Stimulated activated CD4-positive, alpha-beta T cell treated with anti-CD3 and anti-CD28 coated beads, Interleukin-4, amount 100 ng/mL, for 48 hours (primary cell): ENCODE measurements at regions not wholly inside any gene's neighbourhood (a gene's known extent, or its start where the extent isn't known, plus 50 kb on each side); places are given as distances from the start of the nearest gene placed in this dataset.

Experiments
- DNase-seq, 2 donors: peaks; one replicate each; pipeline ENCODE4 v3.0.0-alpha.2; 2020; ENCODE audit warnings: low read depth in 2 of 2

DNA sequence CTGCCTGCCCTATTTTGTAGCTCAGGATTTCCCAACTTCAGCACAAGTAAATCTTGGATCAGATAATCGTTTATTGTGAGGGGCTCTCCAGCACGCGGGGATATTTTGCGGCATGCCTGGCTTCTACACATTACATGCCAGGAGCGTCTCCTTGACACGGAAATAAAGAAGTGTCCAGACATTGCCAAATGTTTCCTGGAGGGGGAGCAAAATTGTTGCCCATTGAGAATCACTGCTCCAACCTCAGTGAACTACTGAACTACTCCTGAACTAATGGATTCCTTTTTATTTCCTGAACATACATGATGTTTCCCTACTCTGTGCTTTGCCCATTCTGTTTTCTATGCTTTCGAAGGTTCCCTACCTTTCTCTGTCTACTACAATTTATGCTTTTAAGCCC lies 1359.1 kb upstream of the ADGRL2 start:
- no peak for DNase-seq

DNA sequence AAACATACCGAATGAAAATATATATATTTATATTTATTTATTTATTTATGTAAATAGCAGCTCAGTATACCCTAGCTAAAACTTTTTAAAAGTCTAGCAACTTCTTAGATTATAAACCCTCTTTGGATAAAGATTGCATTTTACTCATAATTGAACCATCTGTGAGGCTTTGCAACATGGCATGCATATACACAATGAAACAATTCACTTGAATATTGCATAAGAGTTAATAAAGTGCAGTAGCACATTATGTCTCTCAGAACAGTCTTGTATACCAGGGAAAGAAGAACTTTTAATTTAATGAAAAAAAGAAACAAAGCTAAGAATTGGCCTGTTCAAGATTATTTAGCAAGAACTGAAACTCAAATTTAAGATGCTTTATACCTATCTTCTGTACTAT lies 1363.9 kb upstream of the ADGRL2 start:
- DNase-seq, result no peak

DNA sequence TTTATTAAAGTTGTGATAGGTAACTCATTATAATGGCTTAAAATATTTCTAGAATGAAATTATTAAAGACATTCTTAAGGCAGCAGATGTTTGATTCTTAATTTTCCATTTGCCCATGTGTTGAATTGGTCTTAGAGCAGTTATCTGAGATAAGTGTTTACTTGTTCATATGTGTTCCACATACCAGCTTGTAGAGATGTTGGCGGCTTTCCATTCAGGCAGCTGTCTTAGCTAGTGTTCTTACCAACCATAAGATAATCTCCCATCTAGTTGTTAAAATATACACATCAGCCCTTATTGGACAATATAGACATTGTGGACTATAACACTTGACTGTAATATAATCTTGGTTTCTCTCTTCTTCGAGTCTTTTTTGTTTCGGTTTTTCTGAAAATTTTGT lies 1372.9 kb upstream of the ADGRL2 start:
- no peak for DNase-seq

DNA sequence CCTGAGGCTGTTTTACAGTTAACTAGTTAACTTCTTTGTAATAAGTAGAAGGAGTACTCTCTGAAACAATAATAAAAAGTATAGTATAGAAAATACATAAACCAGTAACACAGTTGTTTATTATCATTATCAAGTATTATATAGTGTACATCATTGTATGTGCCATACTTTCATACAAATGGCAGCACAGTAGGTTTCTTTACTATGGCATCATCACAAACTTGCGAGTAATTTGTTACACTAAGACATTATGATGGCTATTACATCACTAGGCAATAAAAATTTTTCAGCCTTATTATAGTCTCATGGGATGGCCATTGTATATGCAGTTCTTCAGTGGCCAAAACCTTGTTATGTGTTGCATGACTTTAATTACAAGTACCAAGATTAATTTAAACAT lies 1376.5 kb upstream of the ADGRL2 start:
- DNase-seq, result no peak

DNA sequence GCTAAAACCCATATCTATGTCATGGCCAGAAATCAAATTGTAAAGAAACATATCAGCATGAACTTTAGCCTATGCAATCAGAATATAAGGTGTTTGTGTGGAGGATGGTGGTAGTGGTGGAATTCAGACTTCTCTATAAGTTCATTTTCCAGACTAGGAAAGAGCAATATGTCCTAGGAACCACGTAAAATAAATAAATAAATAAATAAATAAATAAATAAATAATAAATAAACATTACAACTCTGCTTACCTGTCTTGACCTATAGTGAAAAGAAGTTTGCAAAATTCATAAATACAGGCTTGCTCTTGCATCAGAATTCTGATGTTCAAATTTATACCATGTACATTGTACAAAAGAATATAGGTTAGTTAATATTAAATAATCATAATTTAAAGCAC lies 1382.6 kb upstream of the ADGRL2 start:
- no peak for DNase-seq

DNA sequence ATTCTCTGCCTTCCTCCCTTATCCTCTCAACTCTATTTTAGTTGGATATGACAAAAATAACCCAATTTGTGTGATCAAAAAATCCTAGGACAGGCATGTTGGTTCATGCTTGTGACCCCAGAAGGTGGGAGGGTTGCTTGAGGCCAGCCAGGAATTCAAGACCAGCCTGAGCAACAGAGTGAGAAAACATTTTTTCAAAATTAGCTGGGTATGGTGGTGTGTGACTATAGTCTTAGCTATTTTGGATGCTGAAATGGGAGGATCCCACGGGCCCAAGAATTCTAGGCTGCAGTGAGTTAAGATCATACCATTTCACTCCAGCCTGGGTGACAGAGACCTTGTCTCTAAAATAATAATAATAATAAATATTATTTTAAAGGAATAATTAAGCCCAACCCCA lies 1383.1 kb upstream of the ADGRL2 start:
- no peak for DNase-seq

DNA sequence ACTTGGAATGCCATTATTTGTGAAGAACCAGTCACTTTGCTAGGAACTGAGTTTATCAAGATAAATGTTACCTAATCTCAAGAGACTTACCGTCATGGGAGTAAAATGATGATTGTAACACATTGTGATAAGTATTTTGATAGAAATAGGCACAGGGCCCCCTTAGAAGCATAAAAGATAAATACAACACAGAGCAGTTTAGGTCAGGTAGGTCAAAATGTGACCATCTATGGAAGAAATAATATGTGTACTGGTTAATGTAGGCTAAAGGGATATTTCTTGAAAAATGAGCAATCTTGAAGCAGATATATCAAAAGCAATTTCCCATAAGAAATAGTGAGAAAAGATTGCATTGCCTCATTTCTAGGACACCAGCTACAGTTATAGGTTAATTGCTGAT lies 1386.8 kb upstream of the ADGRL2 start:
- DNase-seq, result no peak

DNA sequence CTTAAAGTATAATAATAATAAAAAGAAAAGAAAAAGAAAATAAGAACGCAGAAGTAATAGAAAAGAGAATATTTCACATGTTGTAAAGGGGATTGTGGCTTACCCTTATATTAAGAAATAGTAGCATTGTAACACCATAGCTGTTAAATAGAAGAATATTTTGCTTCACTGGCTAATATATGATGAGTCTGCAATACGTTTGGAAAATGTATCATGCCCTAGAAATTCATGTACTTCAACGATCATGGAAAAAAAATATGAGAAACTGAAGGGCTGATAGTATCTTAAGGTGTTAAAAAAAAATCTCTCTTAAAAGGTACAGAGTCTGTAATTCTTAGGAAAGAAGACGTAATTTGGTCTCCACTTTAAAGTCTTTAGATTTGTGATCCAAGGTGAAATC lies 1390.5 kb upstream of the ADGRL2 start:
- DNase-seq, result no peak

DNA sequence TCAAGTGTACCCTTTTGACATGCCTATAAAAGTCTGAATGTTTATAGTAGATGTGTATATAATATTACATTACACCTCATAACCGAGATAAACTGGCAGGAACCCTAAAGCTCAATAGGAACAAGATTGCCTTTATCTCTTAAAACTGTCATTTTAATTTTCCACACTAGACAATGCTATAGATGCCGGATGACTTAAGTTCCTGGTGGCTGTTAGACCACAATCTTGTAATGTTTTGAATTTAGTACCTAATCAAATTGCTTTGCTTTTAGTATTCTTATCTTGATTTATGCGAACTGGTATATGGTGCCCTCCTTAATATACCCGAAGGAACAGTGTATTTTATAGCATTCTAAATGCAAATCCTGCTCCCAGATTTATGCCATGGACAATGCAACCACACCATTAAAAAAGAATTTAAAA lies 1397.0 kb upstream of the ADGRL4 start:
- DNase-seq, result no peak

DNA sequence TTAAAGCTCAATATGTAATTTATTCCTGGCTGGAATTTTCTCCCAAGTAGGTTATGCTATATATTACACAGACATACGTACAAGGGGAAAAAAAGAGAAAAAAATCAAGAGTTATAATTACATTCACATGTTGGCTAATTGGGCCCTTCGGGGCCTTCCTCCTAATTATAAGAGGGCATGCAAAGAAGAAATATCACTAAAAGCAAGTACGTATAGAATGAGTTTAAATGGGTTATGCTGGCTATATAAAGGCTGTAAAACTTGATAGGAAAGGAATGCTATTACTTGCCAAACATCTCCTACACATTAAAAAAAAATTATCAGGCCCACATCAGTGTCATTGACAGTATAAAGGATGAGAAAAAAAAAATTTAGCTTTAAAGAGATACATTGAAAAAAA lies 1396.1 kb upstream of the ADGRL4 start:
- DNase-seq, result no peak

DNA sequence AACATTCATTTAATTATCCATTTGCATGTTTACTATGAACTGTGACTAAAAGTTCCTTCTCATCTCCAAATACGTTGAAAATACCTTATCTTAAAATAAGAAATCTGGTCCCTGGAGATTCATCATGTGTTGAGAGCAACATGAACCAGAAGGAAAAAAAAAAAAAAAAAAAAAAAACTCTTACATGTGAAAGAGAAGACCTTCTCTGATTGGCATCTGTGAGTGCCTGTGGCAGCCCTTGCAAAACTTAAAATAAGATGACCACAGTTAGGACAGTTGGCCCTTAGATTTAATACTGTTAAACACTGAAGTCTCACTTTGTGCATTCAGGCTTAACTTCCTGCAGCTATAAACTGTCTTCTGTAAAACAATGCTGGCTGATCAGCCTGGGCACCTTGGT lies 1395.2 kb upstream of the ADGRL4 start:
- DNase-seq, result no peak

DNA sequence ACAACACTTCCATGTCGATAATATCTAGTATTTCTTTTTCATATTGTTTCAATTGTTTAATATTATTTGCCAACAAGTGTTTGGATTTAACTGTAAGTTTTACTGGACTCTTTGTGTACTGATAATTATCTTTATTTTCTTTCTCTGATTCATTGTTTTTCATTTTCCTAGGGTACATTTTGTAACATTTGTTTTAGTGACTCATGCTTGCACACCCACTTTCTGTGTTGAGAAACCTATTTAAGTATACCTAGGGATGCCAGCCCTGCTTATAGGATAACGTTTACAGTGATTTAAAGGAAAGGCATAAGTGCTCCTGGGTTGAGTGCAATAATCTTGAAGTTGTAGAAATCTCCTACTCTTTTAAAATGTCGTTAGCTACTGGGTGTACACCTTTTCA lies 1386.0 kb upstream of the ADGRL4 start:
- DNase-seq, result no peak

DNA sequence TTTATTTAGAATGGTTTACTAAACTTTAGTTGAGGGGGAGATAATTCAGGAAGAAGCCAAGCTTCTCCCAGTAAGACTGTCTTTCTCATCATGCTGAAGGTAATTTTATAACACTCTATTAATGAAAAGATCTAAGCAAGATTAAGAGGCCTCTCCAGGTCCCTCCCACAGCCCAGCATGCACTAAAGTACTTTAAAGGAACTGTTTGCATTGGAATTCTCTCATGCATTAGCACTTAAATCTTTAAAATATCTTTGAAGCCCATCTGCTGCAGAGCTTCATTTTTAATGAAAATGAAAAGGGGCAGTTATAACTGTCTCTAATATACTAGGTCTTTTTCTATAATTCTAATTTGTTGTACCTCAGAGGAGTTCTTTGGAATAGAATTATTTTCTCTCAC lies 1379.1 kb upstream of the ADGRL4 start:
- no peak for DNase-seq

DNA sequence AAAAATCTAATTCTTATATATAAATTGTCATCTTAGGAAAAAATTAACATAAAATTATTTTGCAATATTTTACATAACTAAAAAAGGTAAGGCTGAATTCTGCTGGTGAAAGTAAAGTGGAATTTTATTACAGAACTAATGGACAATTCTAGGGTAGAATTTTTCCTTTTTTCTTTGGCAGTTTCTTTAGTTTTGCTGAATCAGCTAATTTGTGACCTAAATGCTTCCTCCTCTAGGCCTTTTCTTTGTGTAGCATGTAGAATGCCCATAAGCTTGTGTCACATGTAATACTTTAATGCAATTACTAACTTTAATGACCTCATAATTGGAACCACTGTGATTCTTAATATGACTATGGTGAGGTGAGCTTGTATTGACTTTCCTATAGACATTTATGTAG lies 1378.4 kb upstream of the ADGRL4 start:
- DNase-seq, result no peak

DNA sequence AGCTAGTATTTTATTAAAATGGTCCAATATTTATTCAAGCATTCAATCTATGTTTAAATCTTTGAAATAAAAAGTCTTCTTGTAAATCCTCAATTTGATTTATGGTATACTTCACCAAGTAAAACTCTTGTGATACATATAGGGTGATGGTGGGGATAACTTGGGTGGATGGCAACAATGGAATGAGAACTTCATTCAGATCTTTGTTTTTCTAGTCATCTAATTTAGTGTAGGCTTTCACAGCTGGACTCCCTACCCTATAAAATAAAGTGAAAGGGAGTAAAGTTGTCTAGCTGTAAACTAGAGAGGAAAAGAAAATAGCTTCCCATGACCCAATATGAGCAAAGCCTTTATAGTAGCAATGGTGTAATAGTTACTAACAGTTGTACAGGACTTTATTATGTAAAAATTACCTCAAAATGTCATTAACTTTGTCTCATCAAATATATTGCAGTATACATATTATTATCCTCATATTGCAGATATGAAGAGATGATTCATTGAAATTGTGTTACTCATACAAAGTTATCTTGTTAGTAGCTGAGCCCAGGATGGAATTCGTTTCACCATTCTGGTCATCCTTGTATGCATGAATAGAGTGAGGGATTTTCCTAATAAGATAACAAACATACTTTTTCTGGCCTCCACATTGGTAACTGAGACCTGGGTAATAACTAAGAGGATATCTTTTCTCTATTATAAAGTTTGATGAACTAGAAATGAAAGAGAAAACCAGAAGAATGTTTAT lies 1377.7 kb upstream of the ADGRL4 start:
- no peak for DNase-seq

DNA sequence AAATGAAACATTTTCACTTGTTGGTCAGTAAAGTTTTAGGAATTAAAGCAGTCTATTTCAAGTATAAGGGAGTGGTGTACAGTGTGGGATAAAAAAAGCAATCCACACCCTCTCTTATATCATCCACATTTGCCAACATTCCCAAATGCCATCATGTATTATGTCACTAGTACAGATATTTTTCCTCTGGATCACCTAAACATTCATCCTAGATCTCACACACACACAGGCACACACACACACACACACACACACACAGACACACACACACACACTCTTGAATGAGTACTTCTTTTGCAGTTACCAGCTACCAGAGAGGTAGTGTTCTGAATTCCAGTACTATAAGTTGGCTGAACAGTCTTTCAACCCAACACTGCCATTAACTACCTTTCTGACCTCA lies 1369.1 kb upstream of the ADGRL4 start:
- DNase-seq, result no peak

DNA sequence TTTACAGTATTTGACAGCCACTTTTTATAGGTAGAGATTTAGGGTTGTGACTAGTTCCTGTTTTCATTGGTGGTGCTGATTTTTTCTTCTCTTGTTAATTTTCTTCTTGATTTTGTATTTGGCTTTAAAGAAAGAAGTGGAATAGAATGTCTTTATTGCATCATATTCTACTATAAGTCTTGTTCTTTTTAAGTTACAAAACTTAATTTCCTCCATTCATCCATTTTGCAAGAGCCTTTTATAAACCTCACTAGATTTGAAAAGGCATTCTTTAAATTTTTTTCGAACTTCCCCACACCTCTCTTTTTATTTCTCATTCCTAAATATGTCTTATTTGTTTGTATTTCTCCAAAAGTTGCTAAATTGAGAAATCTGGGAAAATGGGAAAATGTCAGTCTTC lies 1368.6 kb upstream of the ADGRL4 start:
- DNase-seq, result no peak

DNA sequence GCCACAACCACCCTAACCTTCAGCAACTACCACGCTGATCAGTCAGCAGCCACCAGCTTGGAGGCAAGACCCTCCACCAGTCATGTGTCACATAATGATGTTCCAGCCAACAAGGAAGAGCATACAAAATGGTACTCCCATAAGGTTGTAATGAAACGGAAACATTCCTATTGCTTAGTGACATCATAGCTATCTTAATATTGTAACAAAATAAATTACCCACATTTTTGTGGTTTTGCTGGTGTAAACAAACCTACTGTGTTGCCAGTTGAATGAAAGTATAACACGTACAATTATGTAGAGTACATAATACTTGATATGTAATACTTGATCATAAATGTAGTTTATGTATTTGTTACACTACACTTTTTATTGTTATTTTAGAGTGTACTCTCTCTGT lies 1363.2 kb upstream of the ADGRL4 start:
- DNase-seq, result no peak

DNA sequence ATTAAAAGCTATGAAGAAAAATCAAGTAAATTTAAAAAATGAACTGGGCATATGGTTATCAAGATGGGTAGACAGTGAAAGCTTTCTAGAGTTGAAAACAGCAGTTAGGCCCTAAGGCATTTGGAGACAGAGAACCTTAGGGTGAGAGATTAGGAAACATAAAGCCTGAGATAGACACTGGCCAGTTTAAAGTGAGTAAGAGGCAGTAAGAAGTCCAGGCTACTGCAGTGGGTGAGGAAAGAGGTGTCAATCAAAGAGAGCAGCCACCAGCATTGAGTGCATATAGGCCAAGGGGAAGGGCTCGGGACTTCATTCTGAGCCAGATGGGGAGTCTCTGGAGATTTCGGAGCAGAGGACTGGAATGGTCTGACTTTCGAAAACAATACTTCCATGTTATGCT lies 1360.5 kb upstream of the ADGRL4 start:
- no peak for DNase-seq

DNA sequence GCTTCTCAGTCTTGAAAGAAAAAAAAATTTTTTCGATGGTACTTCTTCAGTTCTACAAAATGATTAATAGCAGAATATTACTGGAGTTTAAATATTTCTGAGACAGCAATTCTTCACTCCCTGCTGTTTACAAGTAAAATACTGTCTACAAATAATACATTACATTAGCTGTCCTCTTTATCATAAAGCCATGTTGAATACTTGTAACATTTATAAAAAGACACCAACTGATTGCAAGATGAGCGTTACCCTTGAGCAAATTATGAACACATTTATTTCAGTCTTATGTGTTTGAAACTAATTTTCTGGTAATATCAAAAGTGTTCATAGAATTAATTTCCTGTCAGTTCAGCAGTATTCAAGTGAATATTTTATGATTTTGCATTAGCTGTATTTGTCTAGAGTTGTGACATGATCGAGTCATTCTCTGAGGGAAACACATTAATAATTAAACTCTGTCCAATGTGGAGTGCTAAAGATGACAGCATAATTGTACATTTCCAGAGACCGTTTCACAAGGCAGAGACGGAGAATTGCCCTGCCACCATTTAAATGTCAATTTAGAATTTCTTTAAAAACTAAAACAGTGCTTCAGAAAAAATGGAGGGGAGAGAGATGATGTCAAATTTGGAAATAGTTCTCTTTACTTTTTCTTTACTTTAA lies 1359.0 kb upstream of the ADGRL4 start:
- DNase-seq, result no peak

DNA sequence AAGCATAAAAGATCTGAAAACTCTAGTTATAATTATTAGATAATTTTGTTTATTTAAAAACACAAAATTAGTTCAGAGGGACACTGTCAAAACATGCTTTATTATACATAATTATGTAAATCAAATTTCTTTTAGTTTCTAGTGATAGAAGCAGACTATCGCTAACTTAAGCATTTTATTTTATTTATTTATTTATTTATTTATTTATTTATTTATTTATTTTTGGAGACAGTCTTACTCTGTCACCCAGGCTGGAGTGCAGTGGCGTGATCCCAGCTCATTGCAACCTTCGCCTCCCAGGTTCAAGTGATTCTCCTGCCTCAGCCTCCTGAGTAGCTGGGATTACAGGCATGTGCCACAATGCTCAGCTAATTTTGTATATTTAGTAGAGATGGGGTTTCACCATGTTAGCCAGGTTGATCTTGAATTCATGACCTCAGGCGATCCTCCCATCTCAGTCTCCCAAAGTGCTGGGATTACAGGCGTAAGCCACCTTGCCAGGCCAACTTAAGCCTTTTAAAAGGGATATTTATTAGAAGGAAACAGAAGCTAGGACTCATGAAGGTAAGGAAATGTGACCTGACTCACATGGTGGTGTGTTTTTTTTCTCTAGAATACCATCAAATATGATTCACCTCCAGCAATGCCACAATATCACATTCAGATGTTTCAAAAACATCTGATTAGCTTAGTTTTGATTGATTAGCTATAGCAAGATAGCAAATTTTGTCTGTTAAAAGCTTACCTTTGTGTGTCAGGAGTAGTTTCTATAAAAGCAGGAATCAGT lies 1357.4 kb upstream of the ADGRL4 start:
- DNase-seq, result no peak

DNA sequence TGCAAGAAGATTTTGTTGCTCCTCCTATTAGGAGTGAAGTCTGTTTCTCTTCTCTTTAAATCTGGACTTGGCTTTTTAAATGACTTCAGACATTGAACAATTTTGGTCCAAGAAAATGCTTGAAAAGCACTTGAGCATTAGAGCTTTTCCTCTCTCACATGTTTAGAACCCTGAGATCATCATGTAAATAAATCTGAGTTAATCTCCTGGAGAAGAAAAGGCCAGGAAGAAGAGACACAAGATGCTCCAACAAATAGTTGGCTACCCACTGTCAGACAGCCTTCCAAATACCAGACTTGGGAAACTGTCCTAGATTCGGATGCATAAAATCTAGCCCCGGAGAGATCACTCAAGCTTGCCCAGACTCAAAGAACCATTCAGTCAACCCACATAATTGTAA lies 1353.1 kb upstream of the ADGRL4 start:
- DNase-seq, result no peak

DNA sequence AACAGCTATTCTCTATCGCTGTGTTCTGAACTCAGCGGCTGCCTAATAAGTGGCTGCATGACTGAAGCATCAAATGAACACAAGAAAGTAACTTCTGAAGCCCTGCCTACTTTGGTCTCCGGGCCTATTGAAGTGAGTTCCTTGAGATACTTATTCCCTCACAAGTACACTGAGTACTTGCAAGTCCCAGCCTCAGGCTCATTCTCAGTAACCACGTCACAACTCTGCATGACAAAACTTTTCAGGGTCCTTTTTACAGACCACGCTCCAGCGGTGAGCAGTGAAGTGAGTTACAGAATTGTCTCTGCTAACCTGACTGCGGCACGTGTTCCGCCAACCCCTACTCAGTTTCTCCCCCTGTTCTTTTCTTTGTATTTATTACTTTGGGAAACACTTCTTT lies 1342.7 kb upstream of the ADGRL4 start:
- no peak for DNase-seq
